Cerebellar nuclear complex (tissue), 1 donor: ENCODE measurements at regions not wholly inside any gene's neighbourhood (a gene's known extent, or its start where the extent isn't known, plus 50 kb on each side); places are given as distances from the start of the nearest gene placed in this dataset.
"Not testable (repeated sequence)": the region's sequence is repeated elsewhere in the genome, so short reads cannot be mapped to it uniquely, and the experiment has no call there.

ENCODE experiments used
- DNase-seq, 2 experiments: peaks; one replicate each; lab custom pipeline; 2025; lab: John Stamatoyannopoulos, UW

GRCh38 chr6:156451726-156452125, 325.5 kb upstream of the ARID1B start:
- no peak for DNase-seq

GRCh38 chr6:156451088-156451487, 326.1 kb upstream of the ARID1B start:
- DNase-seq = no peak

- DNase-seq = no peak
Measured at GRCh38 chr6:156450421-156450820, 326.8 kb upstream of the ARID1B start.

DNA sequence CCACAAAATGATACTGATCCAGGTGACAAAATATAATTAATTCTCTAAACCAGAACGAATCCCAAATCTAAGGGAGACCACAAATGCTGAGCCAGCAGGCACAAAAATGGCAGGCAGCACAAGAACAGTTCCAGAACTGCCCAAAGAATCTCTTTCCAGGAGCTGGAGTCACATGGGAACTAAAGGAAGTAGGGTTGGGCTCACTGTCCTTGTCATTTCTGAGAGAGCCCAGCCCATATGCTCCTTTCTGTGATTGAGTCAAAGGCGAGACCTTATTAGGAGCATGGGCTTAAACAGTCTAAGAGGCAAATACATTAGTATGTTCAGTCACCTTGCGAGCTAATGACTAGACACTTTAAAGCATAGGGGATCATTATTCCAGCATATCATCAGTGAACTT, 327.6 kb upstream of the ARID1B start:
- no peak for DNase-seq

DNA sequence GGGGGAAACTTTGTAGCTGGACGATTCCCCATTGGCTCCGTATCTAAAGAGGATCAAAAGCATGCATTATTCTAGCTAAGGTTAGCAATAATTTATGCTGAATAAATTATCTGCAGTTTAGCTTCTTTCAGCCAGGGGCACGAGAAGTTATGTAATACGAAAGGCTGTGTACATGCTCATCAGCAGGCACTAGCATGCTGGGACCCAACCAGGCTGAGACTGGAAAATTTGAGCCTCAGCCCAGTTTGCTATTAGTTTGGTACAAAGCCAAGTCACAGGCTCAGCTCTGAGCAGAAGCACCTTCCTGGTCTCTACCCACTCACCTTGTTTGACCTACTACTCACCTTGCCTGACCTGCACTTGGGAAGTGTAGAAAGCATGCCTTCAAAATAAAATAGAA, 328.1 kb upstream of the ARID1B start:
- peak; percentile 12 to 47 for DNase-seq

DNA sequence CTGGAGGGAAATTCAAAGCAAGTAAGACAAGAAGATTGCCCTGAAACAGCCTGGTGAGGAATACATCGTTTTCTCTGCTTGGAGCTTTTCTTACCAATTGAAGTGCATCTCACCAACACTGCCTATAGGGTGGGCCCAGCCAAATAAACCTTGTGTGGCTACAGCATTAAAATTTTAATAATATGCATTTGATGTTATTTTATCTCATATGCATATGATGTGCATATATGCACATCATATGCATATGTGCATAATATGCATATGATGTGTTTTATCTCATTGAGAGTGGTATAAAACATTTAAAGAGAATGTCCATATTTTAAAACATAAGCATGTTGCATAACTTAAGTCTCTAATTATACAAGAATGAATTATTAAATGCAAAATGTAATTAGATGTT, 328.6 kb upstream of the ARID1B start:
- DNase-seq = no peak

DNA sequence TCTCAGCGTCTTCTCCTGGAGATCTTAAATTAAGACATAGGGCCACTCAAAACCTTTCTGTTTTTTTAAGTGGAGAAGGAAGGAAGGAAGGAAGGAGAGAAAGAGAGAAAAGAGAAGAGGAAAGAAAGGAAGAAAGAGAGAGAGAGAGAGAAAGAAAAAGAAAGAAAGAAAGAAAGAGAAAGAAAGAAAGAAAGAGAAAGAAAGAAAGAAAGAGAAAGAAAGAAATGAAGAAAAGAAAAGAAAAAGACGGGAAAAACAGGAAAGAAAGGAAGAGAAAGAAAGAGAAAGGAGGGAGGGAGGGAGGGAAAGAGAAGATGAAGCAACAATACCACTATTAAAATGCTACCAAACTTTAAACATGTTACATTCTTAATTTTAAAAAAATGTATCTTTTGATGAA, 336.5 kb upstream of the ARID1B start:
- no peak for DNase-seq

DNA sequence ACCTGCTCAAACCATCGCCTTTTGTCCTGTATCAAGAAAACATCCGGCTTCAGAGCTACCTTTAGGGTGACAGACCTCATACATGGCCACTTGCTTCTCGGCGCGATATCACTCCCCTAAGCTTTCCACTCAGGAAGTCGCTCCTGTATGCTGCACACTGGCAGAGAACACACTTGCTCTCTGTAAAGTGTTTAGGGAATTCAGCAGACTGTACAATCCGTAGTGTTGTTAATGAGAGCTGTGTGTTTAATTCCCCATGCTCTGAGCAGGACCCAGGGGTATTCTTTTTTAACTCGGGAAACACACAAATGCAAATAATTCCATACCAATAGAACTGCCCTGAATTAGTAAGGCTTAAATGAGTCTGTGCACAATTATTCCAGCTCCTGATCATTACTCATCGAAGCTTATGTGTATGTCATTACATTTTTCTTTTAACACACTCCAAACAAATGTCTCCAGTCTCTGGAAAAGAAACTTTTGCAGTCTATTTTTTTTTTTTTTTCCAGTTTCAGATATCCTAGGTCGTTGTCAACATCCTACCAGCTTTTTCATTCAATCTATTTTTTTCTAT, 338.7 kb upstream of the ARID1B start:
- DNase-seq = no peak

- no peak for DNase-seq
Measured at GRCh38 chr6:156437121-156437879, 339.9 kb upstream of the ARID1B start.

DNA sequence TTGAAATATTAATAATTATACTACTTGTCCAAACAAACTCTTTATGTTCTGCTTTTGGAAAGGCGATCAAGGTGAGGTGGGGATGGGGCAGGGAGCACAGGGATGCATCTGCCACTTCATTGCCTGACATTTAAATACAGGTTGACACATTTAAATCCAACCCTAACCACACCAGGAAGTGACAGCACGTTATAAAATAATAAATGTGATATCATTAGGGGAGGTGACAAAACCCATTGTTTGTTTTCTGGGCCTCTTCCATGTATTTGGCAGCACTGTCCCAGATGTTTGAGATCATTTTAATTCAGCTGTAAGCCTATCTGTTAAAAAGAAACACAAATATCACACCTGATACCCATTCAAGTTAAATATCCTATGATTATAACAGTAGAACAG, 342.4 kb upstream of the ARID1B start:
- no peak for DNase-seq

GRCh38 chr6:156434049-156434794, 343.0 kb upstream of the ARID1B start:
- no peak for DNase-seq

DNA sequence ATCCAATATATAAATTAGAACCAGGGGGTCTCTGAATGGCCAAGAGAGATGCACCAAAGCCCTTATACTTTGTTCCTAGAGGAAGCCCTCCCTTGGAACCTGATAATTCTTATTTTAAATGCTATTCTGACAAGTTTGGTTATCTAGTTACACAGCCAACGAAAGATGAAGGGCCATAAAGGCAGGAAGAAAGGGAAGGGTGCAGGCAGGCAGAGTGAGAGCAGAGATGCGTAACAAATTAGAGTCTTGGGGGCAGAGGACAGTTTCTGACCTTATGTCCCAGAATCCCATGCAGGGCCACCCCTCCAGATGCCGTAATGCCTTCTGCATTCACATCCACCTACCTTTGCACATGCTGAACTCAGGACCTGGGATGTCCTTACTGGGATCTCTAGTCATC, 344.6 kb upstream of the ARID1B start:
- no peak for DNase-seq

DNA sequence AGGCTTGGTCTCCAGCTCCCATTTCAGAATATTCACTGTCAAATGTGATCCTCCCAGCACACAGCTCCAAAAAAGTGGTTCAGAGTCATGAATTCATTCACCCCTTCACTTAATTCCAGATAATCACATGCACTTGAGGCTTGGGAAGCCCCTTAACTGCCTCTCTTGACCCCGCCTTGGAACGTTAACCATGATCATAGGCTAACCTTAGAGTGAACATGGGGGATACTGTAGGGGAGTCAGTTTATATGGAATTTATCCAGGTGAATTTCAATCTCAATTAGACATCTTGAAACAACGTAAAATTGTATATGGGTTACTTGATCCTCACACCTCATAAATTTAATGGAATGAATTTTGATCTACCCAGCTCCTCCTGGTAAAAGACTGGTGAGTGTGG, 346.8 kb upstream of the ARID1B start:
- DNase-seq = no peak

DNA sequence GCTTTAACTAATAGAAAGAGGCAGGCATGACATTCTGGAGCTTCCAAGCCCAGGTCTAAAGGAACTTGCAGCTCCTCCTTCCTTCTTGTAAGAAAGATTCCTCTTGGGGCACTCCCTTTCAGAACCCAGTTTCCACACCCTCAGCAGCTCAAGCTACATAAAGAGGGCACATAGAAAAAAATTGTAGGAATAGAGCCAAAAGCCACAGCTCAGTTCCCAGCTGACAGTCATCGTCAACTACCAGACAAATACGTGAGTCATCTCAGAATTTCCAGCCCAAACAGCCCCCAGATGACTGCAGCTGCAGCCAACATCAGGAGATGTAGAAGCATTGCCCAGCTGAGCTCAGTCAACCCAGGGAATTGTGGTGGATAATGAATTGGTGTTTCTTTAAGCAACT, 349.8 kb upstream of the ARID1B start:
- no peak for DNase-seq

- DNase-seq = no peak
Measured at GRCh38 chr6:156425359-156426020, 351.7 kb upstream of the ARID1B start.

DNA sequence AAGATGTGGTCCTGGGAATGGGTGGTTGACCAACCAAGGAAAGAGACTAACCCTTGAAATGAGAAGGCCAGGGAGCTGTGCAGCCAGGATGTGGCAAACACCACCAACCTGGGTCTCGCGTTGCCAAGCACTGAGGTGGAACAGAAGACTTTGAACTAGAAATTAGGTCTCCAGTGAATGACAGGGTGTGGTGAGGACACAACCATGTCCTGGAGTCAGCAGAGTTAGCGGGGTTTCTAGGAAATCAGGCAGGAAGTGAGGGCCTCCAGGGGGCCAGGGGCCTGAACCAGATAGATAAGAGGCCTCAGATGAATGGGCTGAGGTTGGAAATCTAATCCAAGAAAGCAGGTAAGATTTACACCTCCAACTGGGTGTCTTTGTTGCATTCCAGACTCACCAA, 353.3 kb upstream of the ARID1B start:
- DNase-seq = no peak

DNA sequence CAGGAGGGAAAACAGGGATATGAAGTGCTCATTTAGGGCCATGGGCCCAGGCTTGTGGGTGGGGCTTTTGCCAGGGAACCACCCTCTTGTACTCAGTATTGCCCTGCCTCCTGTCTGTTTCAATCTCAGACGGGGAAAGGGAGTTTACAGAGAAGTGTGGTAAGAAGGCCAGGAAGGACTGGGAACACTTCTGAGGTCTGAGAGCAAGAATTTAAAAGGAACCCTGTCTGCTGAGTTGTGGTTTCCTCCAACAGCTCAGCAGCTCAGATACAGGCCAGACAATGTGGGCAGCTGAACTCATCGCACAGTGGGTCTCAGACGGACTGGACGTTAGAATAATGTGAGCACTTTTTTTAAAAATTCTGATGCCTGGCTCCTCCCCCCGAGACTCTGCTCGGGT, 354.1 kb upstream of the ARID1B start:
- DNase-seq = no peak

- no peak for DNase-seq
Measured at GRCh38 chr6:156421933-156422332, 355.2 kb upstream of the ARID1B start.

GRCh38 chr6:156421301-156421700, 355.9 kb upstream of the ARID1B start:
- DNase-seq = not testable (repeated sequence)

GRCh38 chr6:156420172-156420993, 356.8 kb upstream of the ARID1B start:
- no peak for DNase-seq

GRCh38 chr6:156419594-156419993, 357.6 kb upstream of the ARID1B start:
- no peak for DNase-seq

DNA sequence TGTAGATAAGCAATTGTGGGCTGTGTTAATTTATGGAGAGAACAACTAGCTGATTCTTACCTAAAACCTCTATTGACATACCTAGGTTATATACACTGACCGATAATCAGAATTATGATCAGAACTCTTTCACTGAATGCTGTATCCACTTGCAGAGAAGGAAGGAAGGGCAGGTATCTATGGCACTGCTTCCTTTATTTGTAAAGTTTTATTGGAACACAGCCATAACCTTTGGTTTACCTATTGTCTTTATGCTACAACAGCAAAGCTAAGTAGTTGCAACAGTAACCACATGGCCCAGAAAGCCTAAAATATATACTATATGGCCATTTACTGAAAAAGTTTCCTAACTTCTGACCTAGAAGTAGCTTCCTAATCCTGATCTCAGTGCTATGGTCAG, 358.9 kb upstream of the ARID1B start:
- no peak for DNase-seq
